ENCODE measurements at regions not wholly inside any gene's neighbourhood (a gene's known extent, or its start where the extent isn't known, plus 50 kb on each side); places are given as distances from the start of the nearest gene placed in this dataset.
"Not testable (repeated sequence)": the region's sequence is repeated elsewhere in the genome, so short reads cannot be mapped to it uniquely, and the experiment has no call there.

DNA sequence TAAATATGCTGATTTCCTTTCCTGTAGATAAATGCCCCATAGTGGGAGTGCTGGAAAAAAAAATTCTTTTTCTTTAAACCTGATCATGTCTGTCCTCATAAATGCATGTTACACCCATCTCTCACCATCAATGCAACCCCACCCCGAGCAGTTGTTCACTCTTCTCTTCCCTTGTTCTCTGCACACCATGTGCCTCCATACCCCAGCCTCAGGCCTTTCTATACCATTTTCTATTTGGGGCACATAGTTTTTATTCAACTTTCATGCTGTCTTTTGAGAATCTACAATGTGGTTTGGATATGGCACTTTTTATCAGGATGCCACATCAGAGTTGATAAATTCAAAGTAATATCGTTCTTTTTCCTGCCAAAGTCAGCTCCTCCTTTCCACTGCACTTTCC lies 202.6 kb downstream of the POTED start:
- H3K9ac ChIP-seq (ENCODE audit: control insufficient read depth, extremely low read depth, insufficient read depth, low read length); H2AFZ ChIP-seq (ENCODE audit: control insufficient read depth, low read length); H3K27me3 ChIP-seq (ENCODE audit: control insufficient read depth, extremely low read depth, insufficient read depth, low read length); dilution Hi-C loops (cut with MboI; ENCODE audit: extremely low pct_ligation_motif_present, low sequenced_read_pairs); H3K4me1 ChIP-seq (ENCODE audit: control insufficient read depth, extremely low read depth, insufficient read depth, low read length); H3K4me3 ChIP-seq (ENCODE audit: control insufficient read depth in 2 of 3, extremely low read depth in 1 of 3, insufficient read depth in 2 of 3, low read depth in 1 of 3, low read length in 3 of 3); H3K36me3 ChIP-seq (ENCODE audit: control insufficient read depth in 2 of 2, extremely low read depth in 1 of 2, insufficient read depth in 2 of 2, low read length in 2 of 2); H3K27ac ChIP-seq (ENCODE audit: control insufficient read depth, insufficient read depth, low read length); H3K9me1 ChIP-seq (ENCODE audit: control insufficient read depth, extremely low read depth, insufficient read depth, low read length); H3K4me2 ChIP-seq (ENCODE audit: control insufficient read depth, extremely low read depth, insufficient read depth, low read depth, low read length); H4K20me1 ChIP-seq (ENCODE audit: control insufficient read depth, extremely low read depth, insufficient read depth, low read length); DNase-seq (ENCODE audit: low read depth, low spot score); FAIRE-seq; H3K79me2 ChIP-seq (ENCODE audit: control insufficient read depth, insufficient read depth, low read length); H3K9me3 ChIP-seq (ENCODE audit: control insufficient read depth, low read depth, low read length): not testable (repeated sequence)

DNA sequence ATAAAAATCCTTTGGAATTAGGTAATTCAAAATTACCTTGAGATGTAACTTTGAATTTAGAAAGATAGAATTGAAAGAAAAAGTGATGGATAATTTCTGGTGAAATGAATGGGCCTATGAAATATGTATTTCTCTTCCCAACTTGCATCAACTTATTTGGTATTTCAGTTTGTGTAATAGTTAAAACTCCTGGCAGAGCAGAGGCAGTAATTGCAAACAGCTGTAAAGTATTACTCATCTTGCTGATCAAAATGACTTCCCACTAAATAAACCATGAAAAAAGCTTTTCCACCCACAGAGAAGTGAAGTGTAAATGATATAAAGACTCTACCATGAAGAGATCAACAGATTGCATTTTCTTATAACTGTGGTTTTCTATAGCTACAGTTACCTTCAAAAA lies 201.0 kb downstream of the POTED start:
- H3K9ac ChIP-seq (ENCODE audit: control insufficient read depth, extremely low read depth, insufficient read depth, low read length); H3K4me3 ChIP-seq (ENCODE audit: control insufficient read depth in 2 of 3, extremely low read depth in 1 of 3, insufficient read depth in 2 of 3, low read depth in 1 of 3, low read length in 3 of 3); H3K27me3 ChIP-seq (ENCODE audit: control insufficient read depth, extremely low read depth, insufficient read depth, low read length); H3K4me1 ChIP-seq (ENCODE audit: control insufficient read depth, extremely low read depth, insufficient read depth, low read length); DNase-seq (ENCODE audit: low read depth, low spot score); FAIRE-seq; H3K4me2 ChIP-seq (ENCODE audit: control insufficient read depth, extremely low read depth, insufficient read depth, low read depth, low read length); H3K79me2 ChIP-seq (ENCODE audit: control insufficient read depth, insufficient read depth, low read length); H3K36me3 ChIP-seq (ENCODE audit: control insufficient read depth in 2 of 2, extremely low read depth in 1 of 2, insufficient read depth in 2 of 2, low read length in 2 of 2); H3K9me3 ChIP-seq (ENCODE audit: control insufficient read depth, low read depth, low read length); H4K20me1 ChIP-seq (ENCODE audit: control insufficient read depth, extremely low read depth, insufficient read depth, low read length); H2AFZ ChIP-seq (ENCODE audit: control insufficient read depth, low read length); H3K27ac ChIP-seq (ENCODE audit: control insufficient read depth, insufficient read depth, low read length); H3K9me1 ChIP-seq (ENCODE audit: control insufficient read depth, extremely low read depth, insufficient read depth, low read length); dilution Hi-C loops (cut with MboI; ENCODE audit: extremely low pct_ligation_motif_present, low sequenced_read_pairs): not testable (repeated sequence)

DNA sequence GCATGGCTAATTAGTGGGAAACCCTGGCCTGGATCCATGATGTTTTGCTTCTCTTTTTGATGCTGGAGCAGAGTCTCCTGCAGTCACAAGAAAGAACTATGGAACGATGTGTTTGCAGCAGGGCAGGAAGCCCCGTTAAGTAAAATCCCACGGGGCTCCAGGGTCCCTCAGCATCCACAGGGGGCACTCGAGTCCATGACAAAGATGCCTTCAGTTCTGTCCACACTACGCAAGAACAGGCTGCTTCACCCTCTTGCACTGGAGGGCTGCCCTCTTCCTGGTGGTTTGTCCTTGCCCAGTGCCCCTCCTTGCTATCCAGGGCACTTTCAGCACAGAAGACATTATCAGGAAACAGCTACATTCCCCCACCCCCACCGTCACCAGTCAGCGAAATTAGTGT lies 196.9 kb downstream of the POTED start:
- H3K9me1 ChIP-seq (ENCODE audit: control insufficient read depth, extremely low read depth, insufficient read depth, low read length); H3K79me2 ChIP-seq (ENCODE audit: control insufficient read depth, insufficient read depth, low read length); H3K27me3 ChIP-seq (ENCODE audit: control insufficient read depth, extremely low read depth, insufficient read depth, low read length); H2AFZ ChIP-seq (ENCODE audit: control insufficient read depth, low read length); H3K27ac ChIP-seq (ENCODE audit: control insufficient read depth, insufficient read depth, low read length); dilution Hi-C loops (cut with MboI; ENCODE audit: extremely low pct_ligation_motif_present, low sequenced_read_pairs); FAIRE-seq; H3K4me1 ChIP-seq (ENCODE audit: control insufficient read depth, extremely low read depth, insufficient read depth, low read length); H3K4me2 ChIP-seq (ENCODE audit: control insufficient read depth, extremely low read depth, insufficient read depth, low read depth, low read length); H3K9me3 ChIP-seq (ENCODE audit: control insufficient read depth, low read depth, low read length); H3K36me3 ChIP-seq (ENCODE audit: control insufficient read depth in 2 of 2, extremely low read depth in 1 of 2, insufficient read depth in 2 of 2, low read length in 2 of 2); DNase-seq (ENCODE audit: low read depth, low spot score); H3K4me3 ChIP-seq (ENCODE audit: control insufficient read depth in 2 of 3, extremely low read depth in 1 of 3, insufficient read depth in 2 of 3, low read depth in 1 of 3, low read length in 3 of 3); H4K20me1 ChIP-seq (ENCODE audit: control insufficient read depth, extremely low read depth, insufficient read depth, low read length); H3K9ac ChIP-seq (ENCODE audit: control insufficient read depth, extremely low read depth, insufficient read depth, low read length): not testable (repeated sequence)

DNA sequence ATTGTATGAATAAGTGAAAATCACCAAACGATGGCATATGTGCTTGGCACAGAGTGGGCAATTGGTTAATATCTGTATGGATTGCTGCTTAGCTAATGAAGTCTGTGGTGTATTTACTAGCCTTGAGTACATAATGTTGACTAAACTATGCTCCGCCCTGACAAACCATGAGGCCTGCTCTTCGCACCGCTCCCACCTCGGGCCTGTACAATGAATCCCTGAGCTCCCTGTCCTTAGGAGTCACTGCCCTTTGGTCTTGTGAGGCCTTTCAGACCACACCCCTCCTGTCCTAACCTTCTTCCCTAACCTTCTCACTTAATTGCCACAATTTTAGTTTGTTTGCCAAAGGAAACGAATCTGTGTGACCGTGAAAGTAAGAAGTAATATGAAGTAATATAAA lies 193.2 kb downstream of the POTED start:
- dilution Hi-C loops (cut with MboI; ENCODE audit: extremely low pct_ligation_motif_present, low sequenced_read_pairs); H3K9ac ChIP-seq (ENCODE audit: control insufficient read depth, extremely low read depth, insufficient read depth, low read length): not testable (repeated sequence)

More for the DNA sequence above, 193.2 kb downstream of the POTED start:
- not testable (repeated sequence) for H3K79me2 ChIP-seq (ENCODE audit: control insufficient read depth, insufficient read depth, low read length); H3K4me2 ChIP-seq (ENCODE audit: control insufficient read depth, extremely low read depth, insufficient read depth, low read depth, low read length); H3K27ac ChIP-seq (ENCODE audit: control insufficient read depth, insufficient read depth, low read length); H2AFZ ChIP-seq (ENCODE audit: control insufficient read depth, low read length); H4K20me1 ChIP-seq (ENCODE audit: control insufficient read depth, extremely low read depth, insufficient read depth, low read length); H3K9me3 ChIP-seq (ENCODE audit: control insufficient read depth, low read depth, low read length); H3K27me3 ChIP-seq (ENCODE audit: control insufficient read depth, extremely low read depth, insufficient read depth, low read length); H3K4me3 ChIP-seq (ENCODE audit: control insufficient read depth in 2 of 3, extremely low read depth in 1 of 3, insufficient read depth in 2 of 3, low read depth in 1 of 3, low read length in 3 of 3); DNase-seq (ENCODE audit: low read depth, low spot score); FAIRE-seq; H3K4me1 ChIP-seq (ENCODE audit: control insufficient read depth, extremely low read depth, insufficient read depth, low read length); H3K36me3 ChIP-seq (ENCODE audit: control insufficient read depth in 2 of 2, extremely low read depth in 1 of 2, insufficient read depth in 2 of 2, low read length in 2 of 2); H3K9me1 ChIP-seq (ENCODE audit: control insufficient read depth, extremely low read depth, insufficient read depth, low read length)

Small RNA genes in the stretch of these regions (small RNA-seq; reads per million reads assigned to genes)
- gene RNU6-954P (ENCODE audit: insufficient read length in 3 of 3, low read depth in 3 of 3, low replicate concordance in 1 of 3) (0 reads per million in 3 experiments), gene ZNF114P1 (ENCODE audit: insufficient read length in 3 of 3, low read depth in 3 of 3, low replicate concordance in 1 of 3) (0 reads per million in 3 experiments)

All from keratinocyte (primary cell).